ENCODE measurements at regions not wholly inside any gene's neighbourhood (a gene's known extent, or its start where the extent isn't known, plus 50 kb on each side); places are given as distances from the start of the nearest gene placed in this dataset.

GRCh38 chr10:128958834-128959690, 508.0 kb upstream of the MGMT start:
- no peak for DNase-seq

- DNase-seq: no peak
Measured at GRCh38 chr10:128959746-128960145, 507.3 kb upstream of the MGMT start.

- DNase-seq: no peak
Measured at GRCh38 chr10:128960517-128960916, 506.5 kb upstream of the MGMT start.

GRCh38 chr10:128962182-128962581, 504.9 kb upstream of the MGMT start:
- DNase-seq: no peak

GRCh38 chr10:128963211-128964099, 503.6 kb upstream of the MGMT start:
- DNase-seq: no peak

- no peak for DNase-seq
Measured at GRCh38 chr10:128964100-128964403, 503.0 kb upstream of the MGMT start.

- no peak for DNase-seq
Measured at GRCh38 chr10:128967980-128968756, 498.9 kb upstream of the MGMT start.

GRCh38 chr10:128969551-128969950, 497.5 kb upstream of the MGMT start:
- DNase-seq: no peak

- no peak for DNase-seq
Measured at GRCh38 chr10:128971374-128972035, 495.5 kb upstream of the MGMT start.

- DNase-seq: no peak
Measured at GRCh38 chr10:128972036-128972405, 495.0 kb upstream of the MGMT start.

GRCh38 chr10:128973221-128973620, 493.8 kb upstream of the MGMT start:
- no peak for DNase-seq

GRCh38 chr10:128976856-128977255, 490.2 kb upstream of the MGMT start:
- DNase-seq: no peak

GRCh38 chr10:128978211-128978610, 488.8 kb upstream of the MGMT start:
- DNase-seq: no peak

GRCh38 chr10:128979405-128979804, 487.6 kb upstream of the MGMT start:
- no peak for DNase-seq

GRCh38 chr10:128981251-128981650, 485.8 kb upstream of the MGMT start:
- no peak for DNase-seq

- DNase-seq: no peak
Measured at GRCh38 chr10:128981881-128982615, 485.0 kb upstream of the MGMT start.

- DNase-seq: no peak
Measured at GRCh38 chr10:128982616-128982915, 484.5 kb upstream of the MGMT start.

- DNase-seq: no peak
Measured at GRCh38 chr10:128985036-128985435, 482.0 kb upstream of the MGMT start.

GRCh38 chr10:128990986-128991385, 476.1 kb upstream of the MGMT start:
- no peak for DNase-seq

GRCh38 chr10:128992770-128993169, 474.3 kb upstream of the MGMT start:
- DNase-seq: no peak

- no peak for DNase-seq
Measured at GRCh38 chr10:128993443-128993842, 473.6 kb upstream of the MGMT start.

GRCh38 chr10:128993911-128994538, 473.0 kb upstream of the MGMT start:
- DNase-seq: no peak

Data from EL (cell line).